Prostate gland (tissue), 2 donors: ENCODE measurements at regions not wholly inside any gene's neighbourhood (a gene's known extent, or its start where the extent isn't known, plus 50 kb on each side); places are given as distances from the start of the nearest gene placed in this dataset.

Source experiments
- CTCF ChIP-seq, 4 experiments: fragments of 200-600 bp in 2 of 4; fragments of 450-650 bp in 2 of 4; sonication (generic) in 2 of 4; IDR thresholded peaks; 1 replicate in 3 of 4; 2 replicates in 1 of 4; pipeline ENCODE4 v1.5.1; 2016 to 2019; ENCODE audit warnings: antibody characterized with exemption in 4 of 4, mild to moderate bottlenecking in 2 of 4, moderate library complexity in 2 of 4
- POLR2AphosphoS5 ChIP-seq: sonication (generic); formaldehyde crosslinking; IDR thresholded peaks from one replicate; pipeline ENCODE4 v1.6.1; 2017; ENCODE audit warnings: antibody characterized with exemption

- TF ChIP-seq CTCF (IDR thresholded peaks at IDR 0.05) (no peak), POLR2AphosphoS5 (no peak)
These were observed 245.4 kb upstream of the PREP start for GRCh38 chr6:105648276-105648675.
